Psoas muscle (tissue), 7 donors: ENCODE measurements at regions not wholly inside any gene's neighbourhood (a gene's known extent, or its start where the extent isn't known, plus 50 kb on each side); places are given as distances from the start of the nearest gene placed in this dataset.

Experiments used
- ATAC-seq, 4 donors: fragments of 200-7000 bp; cut with Tn5 transposase; one replicate each; pipeline ENCODE4 v1.9.1; 2020; ENCODE audit warnings: moderate library complexity in 3 of 4, mild to moderate bottlenecking in 2 of 4
- DNase-seq, 2 donors: peaks; one replicate each; pipeline ENCODE4 v3.0.0-alpha.2; 2020
- H3K27ac ChIP-seq: fragments of 200-600 bp; one replicate; pipeline ENCODE4 v1.8.0; 2022
- H3K27me3 ChIP-seq, 3 donors: fragments of 200-600 bp in 1 of 3; one replicate each; pipeline versions ENCODE4 v1.6.1 to v1.8.0; 2013 to 2022; ENCODE audit warnings: low read length in 2 of 3, mild to moderate bottlenecking in 2 of 3, moderate library complexity in 1 of 3; ENCODE audit not compliant: insufficient read depth in 3 of 3
- H3K36me3 ChIP-seq, 2 donors: fragments of 200-600 bp in 1 of 2; one replicate each; pipeline versions ENCODE4 v1.6.1 to v1.8.0; 2013 to 2022; ENCODE audit warnings: low read depth in 1 of 2, mild to moderate bottlenecking in 1 of 2, moderate library complexity in 1 of 2; ENCODE audit not compliant: insufficient read depth in 1 of 2
- H3K4me1 ChIP-seq: fragments of 200-600 bp; one replicate; pipeline ENCODE4 v1.8.0; 2022
- H3K4me3 ChIP-seq: fragments of 200-600 bp; one replicate; pipeline ENCODE4 v1.8.0; 2022; ENCODE audit warnings: mild to moderate bottlenecking
- H3K9me3 ChIP-seq: fragments of 200-600 bp; one replicate; pipeline ENCODE4 v1.8.0; 2022
- CTCF ChIP-seq: fragments of 200-600 bp; IDR thresholded peaks from one replicate; pipeline ENCODE4 v1.8.0; 2022; ENCODE audit warnings: antibody characterized with exemption
- WGBS, 3 donors: extraction: QIAGEN DNeasy Blood & Tissue Kit; methylation state at CpG; one replicate each; pipeline versions ENCODE4 v1.1.6 to v1.1.7; 2013; 5-methylcytosine and 5-hydroxymethylcytosine counted together
- intact Hi-C, 2 donors: fragments of 100-400 bp; cut with DNase I; formaldehyde crosslinking; loops; one replicate each; pipeline versions ENCODE4 v1.11.0 to v1.14.2; 2022
- donor health status: healthy with polysubstance abuse.
- donor health status: DM: no; HTN: no; CAD: no; lungs with moderate emphysema.
- donor health status: Bipolar disorder and iron deficiency.
- donor health status: healthy.
- donor health status: DM: yes; HTN: yes; CAD: no.
- donor health status: DM: no; HTN: no; CAD: no.
- donor health status: DM: yes; HTN: yes; CAD: no.

- DNase-seq = no peak
- H3K27ac ChIP-seq = no peak overlapping the region
- H3K4me3 ChIP-seq = no peak overlapping the region
- no peaks in the 10 kb centered on the region for H3K4me1 ChIP-seq
- no peaks in the 10 kb centered on the region for H3K9me3 ChIP-seq
- WGBS, 3 donors = 49 to 50% (median 49%) methylated on average over 8 of the region's 8 CpGs
- ATAC-seq = no peak
- TF ChIP-seq CTCF = no peak
- peaks cover 0 to 2% (median 0%) of the 10 kb centered on the region in 3 donors for H3K27me3 ChIP-seq
- intact Hi-C loops = no loop called here
- H3K36me3 ChIP-seq = no peaks in the 10 kb centered on the region
These were observed 83.1 kb downstream of the PDCL3 start for GRCh38 chr2:100645695-100646429.

GRCh38 chr2:100647709-100648108, 84.9 kb downstream of the PDCL3 start:
- H3K4me1 ChIP-seq = no peaks in the 10 kb centered on the region
- H3K36me3 ChIP-seq = no peaks in the 10 kb centered on the region
- TF ChIP-seq CTCF = no peak
- peaks cover 0 to 2% (median 0%) of the 10 kb centered on the region in 3 donors for H3K27me3 ChIP-seq
- H3K27ac ChIP-seq = no peak overlapping the region
- intact Hi-C loops = no loop called here
- ATAC-seq (no peak), DNase-seq (no peak)
- no peak overlapping the region for H3K4me3 ChIP-seq
- no peaks in the 10 kb centered on the region for H3K9me3 ChIP-seq
- WGBS, 3 donors = 79 to 92% (median 88%) methylated on average over 1 of the region's 1 CpG

- H3K4me1 ChIP-seq = no peaks in the 10 kb centered on the region
- DNase-seq (no peak), ATAC-seq (no peak)
- no peak overlapping the region for H3K4me3 ChIP-seq
- intact Hi-C loops = no loop called here
- no peaks in the 10 kb centered on the region for H3K36me3 ChIP-seq
- WGBS, 3 donors = 72 to 80% (median 75%) methylated on average over 3 of the region's 3 CpGs
- TF ChIP-seq CTCF = no peak
- no peaks in the 10 kb centered on the region for H3K9me3 ChIP-seq
- H3K27me3 ChIP-seq = no peaks in the 10 kb centered on the region
- no peak overlapping the region for H3K27ac ChIP-seq
These were observed 87.4 kb downstream of the PDCL3 start for GRCh38 chr2:100650151-100650550.

GRCh38 chr2:100653449-100654035, 90.7 kb downstream of the PDCL3 start:
- Histone ChIP-seq H3K4me3 (no peak overlapping the region), H3K27ac (no peak overlapping the region), H3K4me1 (no peaks in the 10 kb centered on the region), H3K27me3 (no peaks in the 10 kb centered on the region), H3K36me3 (no peaks in the 10 kb centered on the region), H3K9me3 (no peaks in the 10 kb centered on the region)
- ATAC-seq (no peak), DNase-seq (no peak)
- intact Hi-C loops = no loop called here
- TF ChIP-seq CTCF = no peak
- 81 to 83% (median 81%) methylated on average over 7 of the region's 7 CpGs for WGBS, 3 donors
